HepG2 (cell line): ENCODE measurements at regions not wholly inside any gene's neighbourhood (a gene's known extent, or its start where the extent isn't known, plus 50 kb on each side); places are given as distances from the start of the nearest gene placed in this dataset.

Experiments
- EZH2 ChIP-seq: conservative IDR thresholded peaks from 2 replicates; pipeline ENCODE4 v1.6.1; 2012; ENCODE audit warnings: mild to moderate bottlenecking, low read depth, low read length, moderate library complexity
- KDM6A ChIP-seq: IDR thresholded peaks from 2 replicates; pipeline ENCODE4 v1.6.1; 2016; ENCODE audit warnings: low read depth
- NONO ChIP-seq, 2 experiments: fragments of 450-650 bp in 1 of 2; sonication (generic) in 1 of 2; formaldehyde crosslinking in 1 of 2; IDR thresholded peaks in 1 of 2; conservative IDR thresholded peaks in 1 of 2; 2 replicates each; pipeline versions ENCODE4 v1.6.1 to v1.8.0; 2017 to 2022; ENCODE audit warnings: mild to moderate bottlenecking in 1 of 2, missing genetic modification reagents in 1 of 2, moderate library complexity in 1 of 2
- SCMH1 ChIP-seq: sonication (generic); formaldehyde crosslinking; IDR thresholded peaks from 2 replicates; pipeline ENCODE4 v1.9.0; 2021; ENCODE audit warnings: missing genetic modification reagents, mild to moderate bottlenecking, borderline replicate concordance
- ZNF558 ChIP-seq: sonication (generic); formaldehyde crosslinking; IDR thresholded peaks from 2 replicates; pipeline ENCODE4 v1.9.0; 2022; ENCODE audit warnings: mild to moderate bottlenecking, missing genetic modification reagents, borderline replicate concordance
- ZNF672 ChIP-seq: sonication (generic); formaldehyde crosslinking; IDR thresholded peaks from 2 replicates; pipeline ENCODE4 v1.8.1; 2022; ENCODE audit warnings: missing genetic modification reagents
- TF ChIP-seq, protein P1 (sequence below): sonication (generic); formaldehyde crosslinking; IDR thresholded peaks from 2 replicates; pipeline ENCODE4 v1.4.0; 2020; ENCODE audit warnings: missing genetic modification reagents
- TF ChIP-seq, protein P2 (sequence below): sonication (generic); formaldehyde crosslinking; IDR thresholded peaks from 2 replicates; pipeline ENCODE4 v1.4.0; 2020; ENCODE audit warnings: missing genetic modification reagents

DNA sequence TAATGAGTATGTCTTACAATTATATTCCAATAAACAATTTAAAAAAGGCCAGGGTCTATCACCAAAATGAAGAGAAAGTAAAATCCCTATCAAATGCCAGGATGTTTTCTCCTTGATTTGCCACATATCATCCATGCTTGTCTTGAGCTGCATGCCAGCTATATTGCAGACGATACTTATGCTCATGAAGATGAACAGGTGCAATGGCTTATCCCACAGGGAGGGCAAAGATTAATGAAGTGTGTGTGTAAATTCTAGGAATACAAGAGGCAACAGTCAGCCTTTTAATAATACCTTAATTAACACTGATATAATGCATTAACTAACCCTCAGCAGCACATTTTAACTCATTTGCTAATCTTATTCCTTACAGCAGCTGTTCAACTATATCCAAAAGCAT is 850.5 kb downstream of the KCNA4 start (continued):
- no peak for TF ChIP-seq KDM6A
- no peak for TF ChIP-seq ZNF558
- no peak for TF ChIP-seq ZNF672 (CRISPR knock-in tag)
- TF ChIP-seq NONO (IDR thresholded peaks at IDR 0.05), result no peak
- no peak for TF ChIP-seq NONO (CRISPR knock-in tag; conservative IDR thresholded peaks at IDR 0.05)
- TF ChIP-seq, protein P1, sequence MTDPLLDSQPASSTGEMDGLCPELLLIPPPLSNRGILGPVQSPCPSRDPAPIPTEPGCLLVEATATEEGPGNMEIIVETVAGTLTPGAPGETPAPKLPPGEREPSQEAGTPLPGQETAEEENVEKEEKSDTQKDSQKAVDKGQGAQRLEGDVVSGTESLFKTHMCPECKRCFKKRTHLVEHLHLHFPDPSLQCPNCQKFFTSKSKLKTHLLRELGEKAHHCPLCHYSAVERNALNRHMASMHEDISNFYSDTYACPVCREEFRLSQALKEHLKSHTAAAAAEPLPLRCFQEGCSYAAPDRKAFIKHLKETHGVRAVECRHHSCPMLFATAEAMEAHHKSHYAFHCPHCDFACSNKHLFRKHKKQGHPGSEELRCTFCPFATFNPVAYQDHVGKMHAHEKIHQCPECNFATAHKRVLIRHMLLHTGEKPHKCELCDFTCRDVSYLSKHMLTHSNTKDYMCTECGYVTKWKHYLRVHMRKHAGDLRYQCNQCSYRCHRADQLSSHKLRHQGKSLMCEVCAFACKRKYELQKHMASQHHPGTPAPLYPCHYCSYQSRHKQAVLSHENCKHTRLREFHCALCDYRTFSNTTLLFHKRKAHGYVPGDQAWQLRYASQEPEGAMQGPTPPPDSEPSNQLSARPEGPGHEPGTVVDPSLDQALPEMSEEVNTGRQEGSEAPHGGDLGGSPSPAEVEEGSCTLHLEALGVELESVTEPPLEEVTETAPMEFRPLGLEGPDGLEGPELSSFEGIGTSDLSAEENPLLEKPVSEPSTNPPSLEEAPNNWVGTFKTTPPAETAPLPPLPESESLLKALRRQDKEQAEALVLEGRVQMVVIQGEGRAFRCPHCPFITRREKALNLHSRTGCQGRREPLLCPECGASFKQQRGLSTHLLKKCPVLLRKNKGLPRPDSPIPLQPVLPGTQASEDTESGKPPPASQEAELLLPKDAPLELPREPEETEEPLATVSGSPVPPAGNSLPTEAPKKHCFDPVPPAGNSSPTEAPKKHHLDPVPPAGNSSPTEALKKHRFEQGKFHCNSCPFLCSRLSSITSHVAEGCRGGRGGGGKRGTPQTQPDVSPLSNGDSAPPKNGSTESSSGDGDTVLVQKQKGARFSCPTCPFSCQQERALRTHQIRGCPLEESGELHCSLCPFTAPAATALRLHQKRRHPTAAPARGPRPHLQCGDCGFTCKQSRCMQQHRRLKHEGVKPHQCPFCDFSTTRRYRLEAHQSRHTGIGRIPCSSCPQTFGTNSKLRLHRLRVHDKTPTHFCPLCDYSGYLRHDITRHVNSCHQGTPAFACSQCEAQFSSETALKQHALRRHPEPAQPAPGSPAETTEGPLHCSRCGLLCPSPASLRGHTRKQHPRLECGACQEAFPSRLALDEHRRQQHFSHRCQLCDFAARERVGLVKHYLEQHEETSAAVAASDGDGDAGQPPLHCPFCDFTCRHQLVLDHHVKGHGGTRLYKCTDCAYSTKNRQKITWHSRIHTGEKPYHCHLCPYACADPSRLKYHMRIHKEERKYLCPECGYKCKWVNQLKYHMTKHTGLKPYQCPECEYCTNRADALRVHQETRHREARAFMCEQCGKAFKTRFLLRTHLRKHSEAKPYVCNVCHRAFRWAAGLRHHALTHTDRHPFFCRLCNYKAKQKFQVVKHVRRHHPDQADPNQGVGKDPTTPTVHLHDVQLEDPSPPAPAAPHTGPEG (CRISPR knock-in tag), result no peak
- TF ChIP-seq SCMH1 (CRISPR knock-in tag), result no peak
- TF ChIP-seq, protein P2, sequence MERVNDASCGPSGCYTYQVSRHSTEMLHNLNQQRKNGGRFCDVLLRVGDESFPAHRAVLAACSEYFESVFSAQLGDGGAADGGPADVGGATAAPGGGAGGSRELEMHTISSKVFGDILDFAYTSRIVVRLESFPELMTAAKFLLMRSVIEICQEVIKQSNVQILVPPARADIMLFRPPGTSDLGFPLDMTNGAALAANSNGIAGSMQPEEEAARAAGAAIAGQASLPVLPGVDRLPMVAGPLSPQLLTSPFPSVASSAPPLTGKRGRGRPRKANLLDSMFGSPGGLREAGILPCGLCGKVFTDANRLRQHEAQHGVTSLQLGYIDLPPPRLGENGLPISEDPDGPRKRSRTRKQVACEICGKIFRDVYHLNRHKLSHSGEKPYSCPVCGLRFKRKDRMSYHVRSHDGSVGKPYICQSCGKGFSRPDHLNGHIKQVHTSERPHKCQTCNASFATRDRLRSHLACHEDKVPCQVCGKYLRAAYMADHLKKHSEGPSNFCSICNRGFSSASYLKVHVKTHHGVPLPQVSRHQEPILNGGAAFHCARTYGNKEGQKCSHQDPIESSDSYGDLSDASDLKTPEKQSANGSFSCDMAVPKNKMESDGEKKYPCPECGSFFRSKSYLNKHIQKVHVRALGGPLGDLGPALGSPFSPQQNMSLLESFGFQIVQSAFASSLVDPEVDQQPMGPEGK, result no peak
- TF ChIP-seq EZH2, result no peak
